Stimulated activated naive CD8-positive, alpha-beta T cell treated with anti-CD3 and anti-CD28 coated beads, Interleukin-15, amount 100 ng/mL, for 72 hours (primary cell): ENCODE measurements at regions not wholly inside any gene's neighbourhood (a gene's known extent, or its start where the extent isn't known, plus 50 kb on each side); places are given as distances from the start of the nearest gene placed in this dataset.

Experiments
- ATAC-seq: fragments of 150-1000 bp; cut with Tn5 transposase; 2 replicates; pipeline ENCODE4 v1.10.0; 2021; ENCODE audit warnings: mild to moderate bottlenecking, moderate library complexity
- DNase-seq, 2 donors: peaks; one replicate each; pipeline ENCODE4 v3.0.0; 2021 to 2022
- H3K27ac Mint-ChIP-seq, 2 donors: one replicate each; pipeline ENCODE4 v1.8.0; 2022; ENCODE audit warnings: mild to moderate bottlenecking in 2 of 2, mixed read lengths in 2 of 2, moderate library complexity in 2 of 2
- H3K27me3 Mint-ChIP-seq: one replicate; pipeline ENCODE4 v1.8.0; 2022; ENCODE audit warnings: mixed read lengths
- H3K4me1 Mint-ChIP-seq: one replicate; pipeline ENCODE4 v1.8.0; 2022; ENCODE audit warnings: mild to moderate bottlenecking, mixed read lengths
- H3K4me3 Mint-ChIP-seq, 2 donors: one replicate each; pipeline ENCODE4 v1.8.0; 2022; ENCODE audit warnings: mild to moderate bottlenecking in 2 of 2, mixed read lengths in 2 of 2, moderate library complexity in 1 of 2
- H3K9me3 Mint-ChIP-seq, 2 donors: one replicate each; pipeline ENCODE4 v1.8.0; 2022; ENCODE audit warnings: mixed read lengths in 2 of 2

- Mint-ChIP-seq H3K9me3 (no peaks in the 10 kb centered on the region), H3K4me1 (no peaks in the 10 kb centered on the region), H3K27ac (no peak overlapping the region), H3K4me3 (no peak overlapping the region), H3K27me3 (peaks cover 13% of the 10 kb centered on the region)
- DNase-seq, result no peak
- no peak for ATAC-seq
Observed at GRCh38 chr2:175630280-175631244, 371.5 kb downstream of the LNPK start.

GRCh38 chr2:175628243-175628642 is 373.8 kb downstream of the LNPK start:
- H3K9me3 Mint-ChIP-seq, result no peaks in the 10 kb centered on the region
- no peak overlapping the region for H3K4me3 Mint-ChIP-seq
- H3K27me3 Mint-ChIP-seq, result peaks cover 13% of the 10 kb centered on the region
- no peak overlapping the region for H3K27ac Mint-ChIP-seq
- DNase-seq (no peak), ATAC-seq (no peak)
- H3K4me1 Mint-ChIP-seq, result no peaks in the 10 kb centered on the region

GRCh38 chr2:175627405-175627804 is 374.7 kb downstream of the LNPK start:
- Mint-ChIP-seq H3K9me3 (no peaks in the 10 kb centered on the region), H3K4me1 (no peaks in the 10 kb centered on the region), H3K4me3 (no peak overlapping the region), H3K27me3 (peaks cover 13% of the 10 kb centered on the region), H3K27ac (no peak overlapping the region)
- ATAC-seq (no peak), DNase-seq (no peak)

- ATAC-seq, result no peak
- Mint-ChIP-seq H3K27me3 (peaks cover 13% of the 10 kb centered on the region), H3K9me3 (no peaks in the 10 kb centered on the region), H3K4me3 (no peak overlapping the region), H3K4me1 (no peaks in the 10 kb centered on the region), H3K27ac (no peak overlapping the region)
- no peak for DNase-seq
Observed at GRCh38 chr2:175626796-175627195, 375.3 kb downstream of the LNPK start.

- no peak for ATAC-seq
- peaks cover 29% of the 10 kb centered on the region for H3K27me3 Mint-ChIP-seq
- H3K4me3 Mint-ChIP-seq, result no peak overlapping the region
- H3K9me3 Mint-ChIP-seq, result no peaks in the 10 kb centered on the region
- H3K4me1 Mint-ChIP-seq, result no peaks in the 10 kb centered on the region
- H3K27ac Mint-ChIP-seq, result no peak overlapping the region
- no peak for DNase-seq
Observed at GRCh38 chr2:175624785-175625184, 377.3 kb downstream of the LNPK start.

GRCh38 chr2:175624211-175624761 is 377.8 kb downstream of the LNPK start:
- no peak overlapping the region for H3K4me3 Mint-ChIP-seq
- H3K9me3 Mint-ChIP-seq, result no peaks in the 10 kb centered on the region
- no peak overlapping the region for H3K27ac Mint-ChIP-seq
- ATAC-seq, result no peak
- no peaks in the 10 kb centered on the region for H3K4me1 Mint-ChIP-seq
- DNase-seq, result no peak
- H3K27me3 Mint-ChIP-seq, result peaks cover 27% of the 10 kb centered on the region

- Mint-ChIP-seq H3K4me1 (no peaks in the 10 kb centered on the region), H3K9me3 (peaks cover 0 to 7% of the 10 kb centered on the region in 2 donors), H3K27me3 (peaks cover 16% of the 10 kb centered on the region), H3K27ac (no peak overlapping the region), H3K4me3 (no peak overlapping the region)
- DNase-seq (no peak), ATAC-seq (peak; percentile 50)
Observed at GRCh38 chr2:175621821-175622220, 380.2 kb downstream of the LNPK start.

- Mint-ChIP-seq H3K27me3 (peaks cover 16% of the 10 kb centered on the region), H3K9me3 (peaks cover 0 to 7% of the 10 kb centered on the region in 2 donors), H3K4me1 (no peaks in the 10 kb centered on the region), H3K4me3 (no peak overlapping the region), H3K27ac (no peak overlapping the region)
- DNase-seq (no peak), ATAC-seq (no peak)
Observed at GRCh38 chr2:175620106-175620505, 382.0 kb downstream of the LNPK start.

- no peaks in the 10 kb centered on the region for H3K4me1 Mint-ChIP-seq
- DNase-seq, result no peak
- no peak overlapping the region for H3K4me3 Mint-ChIP-seq
- peaks cover 16% of the 10 kb centered on the region for H3K27me3 Mint-ChIP-seq
- H3K9me3 Mint-ChIP-seq, result peaks cover 0 to 7% of the 10 kb centered on the region in 2 donors
- no peak overlapping the region for H3K27ac Mint-ChIP-seq
- ATAC-seq, result no peak
Observed at GRCh38 chr2:175619179-175620045, 382.7 kb downstream of the LNPK start.

GRCh38 chr2:175612280-175612679 is 389.8 kb downstream of the LNPK start:
- Mint-ChIP-seq H3K27me3 (no peaks in the 10 kb centered on the region), H3K4me3 (no peak overlapping the region), H3K4me1 (no peaks in the 10 kb centered on the region), H3K27ac (no peak overlapping the region), H3K9me3 (no peaks in the 10 kb centered on the region)
- ATAC-seq, result no peak
- DNase-seq, result no peak

GRCh38 chr2:175606010-175606841 is 395.8 kb downstream of the LNPK start:
- no peaks in the 10 kb centered on the region for H3K4me1 Mint-ChIP-seq
- no peak for ATAC-seq
- no peak overlapping the region for H3K27ac Mint-ChIP-seq
- H3K4me3 Mint-ChIP-seq, result no peak overlapping the region
- no peaks in the 10 kb centered on the region for H3K27me3 Mint-ChIP-seq
- DNase-seq, result no peak
- H3K9me3 Mint-ChIP-seq, result no peaks in the 10 kb centered on the region

GRCh38 chr2:175605640-175606009 is 396.4 kb downstream of the LNPK start:
- Mint-ChIP-seq H3K27ac (no peak overlapping the region), H3K9me3 (no peaks in the 10 kb centered on the region), H3K27me3 (no peaks in the 10 kb centered on the region), H3K4me1 (no peaks in the 10 kb centered on the region), H3K4me3 (no peak overlapping the region)
- no peak for DNase-seq
- no peak for ATAC-seq

GRCh38 chr2:175601969-175602368 is 400.1 kb downstream of the LNPK start:
- H3K27me3 Mint-ChIP-seq, result no peaks in the 10 kb centered on the region
- H3K27ac Mint-ChIP-seq, result no peak overlapping the region
- ATAC-seq (no peak), DNase-seq (no peak)
- H3K4me3 Mint-ChIP-seq, result no peak overlapping the region
- no peaks in the 10 kb centered on the region for H3K9me3 Mint-ChIP-seq
- no peaks in the 10 kb centered on the region for H3K4me1 Mint-ChIP-seq

GRCh38 chr2:175599966-175600831 is 401.9 kb downstream of the LNPK start:
- DNase-seq (no peak), ATAC-seq (no peak)
- Mint-ChIP-seq H3K27me3 (no peaks in the 10 kb centered on the region), H3K4me1 (no peaks in the 10 kb centered on the region), H3K4me3 (no peak overlapping the region), H3K9me3 (no peaks in the 10 kb centered on the region), H3K27ac (no peak overlapping the region)
